ENCODE measurements at regions not wholly inside any gene's neighbourhood (a gene's known extent, or its start where the extent isn't known, plus 50 kb on each side); places are given as distances from the start of the nearest gene placed in this dataset.

- no peak for DNase-seq (ENCODE audit: low read depth in 2 of 2)
Observed at GRCh38 chr9:120212853-120213200, 367.1 kb downstream of the CDK5RAP2 start.

GRCh38 chr9:120212153-120212852 is 367.7 kb downstream of the CDK5RAP2 start:
- no peak for DNase-seq (ENCODE audit: low read depth in 2 of 2)

- no peak for DNase-seq (ENCODE audit: low read depth in 2 of 2)
Observed at GRCh38 chr9:120210274-120210673, 369.7 kb downstream of the CDK5RAP2 start.

GRCh38 chr9:120202856-120203654 is 376.9 kb downstream of the CDK5RAP2 start:
- no peak for DNase-seq (ENCODE audit: low read depth in 2 of 2)

GRCh38 chr9:120198027-120198426 is 381.9 kb downstream of the CDK5RAP2 start:
- DNase-seq (ENCODE audit: low read depth in 2 of 2) = no peak

GRCh38 chr9:120197605-120198004 is 382.4 kb downstream of the CDK5RAP2 start:
- no peak for DNase-seq (ENCODE audit: low read depth in 2 of 2)

- no peak for DNase-seq (ENCODE audit: low read depth in 2 of 2)
Observed at GRCh38 chr9:120191141-120191540, 388.8 kb downstream of the CDK5RAP2 start.

GRCh38 chr9:120187758-120188157 is 392.2 kb downstream of the CDK5RAP2 start:
- no peak for DNase-seq (ENCODE audit: low read depth in 2 of 2)

- no peak for DNase-seq (ENCODE audit: low read depth in 2 of 2)
Observed at GRCh38 chr9:120186276-120186675, 393.7 kb downstream of the CDK5RAP2 start.

GRCh38 chr9:120184266-120184665 is 395.7 kb downstream of the CDK5RAP2 start:
- DNase-seq (ENCODE audit: low read depth in 2 of 2) = no peak

- DNase-seq (ENCODE audit: low read depth in 2 of 2) = no peak
Observed at GRCh38 chr9:120183615-120184014, 396.4 kb downstream of the CDK5RAP2 start.

GRCh38 chr9:120182011-120182410 is 398.0 kb downstream of the CDK5RAP2 start:
- DNase-seq (ENCODE audit: low read depth in 2 of 2) = no peak

GRCh38 chr9:120177121-120177520 is 402.8 kb downstream of the CDK5RAP2 start:
- DNase-seq (ENCODE audit: low read depth in 2 of 2) = no peak

- DNase-seq (ENCODE audit: low read depth in 2 of 2) = no peak
Observed at GRCh38 chr9:120175031-120175430, 404.9 kb downstream of the CDK5RAP2 start.

GRCh38 chr9:120161776-120162175 is 418.2 kb downstream of the CDK5RAP2 start:
- no peak for DNase-seq (ENCODE audit: low read depth in 2 of 2)

GRCh38 chr9:120158221-120158620 is 421.7 kb downstream of the CDK5RAP2 start:
- DNase-seq (ENCODE audit: low read depth in 2 of 2) = no peak

- no peak for DNase-seq (ENCODE audit: low read depth in 2 of 2)
Observed at GRCh38 chr9:120156376-120156775, 423.6 kb downstream of the CDK5RAP2 start.

GRCh38 chr9:120153258-120153657 is 426.7 kb downstream of the CDK5RAP2 start:
- no peak for DNase-seq (ENCODE audit: low read depth in 2 of 2)

GRCh38 chr9:120152295-120152694 is 427.7 kb downstream of the CDK5RAP2 start:
- no peak for DNase-seq (ENCODE audit: low read depth in 2 of 2)

- no peak for DNase-seq (ENCODE audit: low read depth in 2 of 2)
Observed at GRCh38 chr9:120151806-120152205, 428.2 kb downstream of the CDK5RAP2 start.

GRCh38 chr9:120151149-120151548 is 428.8 kb downstream of the CDK5RAP2 start:
- no peak for DNase-seq (ENCODE audit: low read depth in 2 of 2)

GRCh38 chr9:120138955-120139354 is 441.0 kb downstream of the CDK5RAP2 start:
- DNase-seq (ENCODE audit: low read depth in 2 of 2) = no peak

- no peak for DNase-seq (ENCODE audit: low read depth in 2 of 2)
Observed at GRCh38 chr9:120137186-120137840, 442.7 kb downstream of the CDK5RAP2 start.

Data from stimulated activated CD8-positive, alpha-beta memory T cell treated with anti-CD3 and anti-CD28 coated beads, Interleukin-2, amount 100 ng/mL, for 48 hours (primary cell).